HG03139 (cell line): ENCODE measurements at regions not wholly inside any gene's neighbourhood (a gene's known extent, or its start where the extent isn't known, plus 50 kb on each side); places are given as distances from the start of the nearest gene placed in this dataset.
"Not testable (repeated sequence)": the region's sequence is repeated elsewhere in the genome, so short reads cannot be mapped to it uniquely, and the experiment has no call there.

Experiments used
- ATAC-seq: cut with Tn5 transposase; IDR thresholded peaks from one replicate; pipeline ENCODE4 v1.9.1; 2021; ENCODE audit not compliant: unreplicated experiment

DNA sequence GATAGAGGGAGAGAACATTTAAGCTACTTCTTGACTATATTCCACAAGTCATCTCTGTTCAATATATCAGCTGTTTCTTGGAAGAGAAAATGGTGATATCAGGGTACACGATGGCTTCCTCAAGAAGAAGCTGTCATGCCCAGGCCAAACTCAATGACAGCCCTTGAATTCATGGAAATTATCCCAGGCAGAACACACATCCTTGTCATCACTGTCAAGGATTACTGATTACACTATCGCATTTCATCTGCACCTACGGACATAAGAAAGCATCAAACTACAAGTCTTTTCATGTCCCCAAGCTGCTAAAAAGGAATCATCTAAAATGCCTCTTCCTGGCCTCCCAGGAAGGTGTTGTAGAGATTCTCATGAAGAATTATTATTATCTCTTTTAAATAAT lies 165.2 kb upstream of the SLC7A11 start:
- no peak for ATAC-seq

DNA sequence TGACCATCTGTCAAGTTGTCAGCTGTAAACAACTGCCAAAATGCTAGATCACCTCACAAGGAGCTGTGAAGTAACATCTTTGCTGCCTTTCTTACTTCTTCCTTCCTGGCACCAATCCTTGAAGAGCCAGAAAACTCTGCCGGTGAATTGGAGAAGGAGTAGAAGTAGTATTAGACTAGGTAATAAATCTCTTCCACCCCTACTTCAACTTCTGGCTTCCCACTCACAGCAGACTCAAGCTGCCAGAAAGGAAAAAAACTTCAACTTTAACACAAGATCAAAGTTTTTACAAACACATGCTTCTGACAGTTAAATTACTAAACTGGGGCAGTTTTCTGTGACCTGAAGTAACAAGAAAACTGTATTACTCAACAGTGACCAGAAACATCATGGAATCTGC lies 164.7 kb upstream of the SLC7A11 start:
- no peak for ATAC-seq

DNA sequence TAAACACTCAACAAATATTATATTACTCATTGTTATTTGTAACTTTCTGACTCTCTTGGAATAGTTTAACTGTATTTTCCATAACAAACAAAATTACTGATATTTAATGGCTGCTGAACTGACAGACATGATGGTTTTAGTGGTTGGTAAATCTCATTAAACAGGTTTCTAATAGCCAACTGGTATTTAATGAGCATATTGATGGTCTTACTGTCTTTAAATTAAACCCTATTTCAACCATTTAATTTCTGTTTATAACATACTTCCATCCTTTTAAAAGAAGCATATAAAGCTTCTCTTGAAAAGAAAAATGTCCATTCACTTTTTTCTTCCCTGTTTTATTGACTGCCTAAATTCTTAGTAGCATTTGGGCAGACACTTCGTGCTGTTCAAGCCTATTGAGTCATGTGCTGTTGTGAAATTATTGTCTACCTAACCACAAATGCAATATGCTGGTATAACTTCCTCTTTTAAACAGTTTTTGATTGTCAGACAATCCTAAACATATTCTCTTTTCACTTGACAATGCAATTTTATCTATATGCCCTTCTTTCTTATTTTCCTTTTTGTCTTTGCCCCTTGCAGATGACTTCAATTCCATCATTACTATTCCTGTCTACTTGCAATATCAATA lies 163.9 kb upstream of the SLC7A11 start:
- peak; percentile 73 for ATAC-seq

DNA sequence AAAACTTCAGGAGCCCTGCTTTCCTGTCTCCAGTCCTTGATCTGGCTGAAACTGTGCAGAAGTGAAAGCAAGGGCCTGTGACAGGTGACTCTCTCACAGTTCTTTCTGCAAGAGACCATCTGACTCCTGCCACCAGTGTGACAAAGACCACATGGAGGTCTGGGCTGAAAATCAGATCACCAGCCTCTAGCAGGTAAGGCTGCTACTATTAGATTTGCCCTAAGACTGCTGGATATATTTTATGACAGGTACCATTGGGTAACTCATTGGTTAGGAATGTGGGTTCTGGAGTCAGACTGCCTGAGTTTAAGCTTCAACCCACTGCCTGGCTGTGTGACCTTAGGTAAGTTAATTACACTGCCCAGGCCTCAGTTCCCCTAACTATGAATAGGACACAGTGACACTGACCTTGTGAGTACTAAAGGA lies 163.3 kb upstream of the SLC7A11 start:
- ATAC-seq: peak; percentile 74

DNA sequence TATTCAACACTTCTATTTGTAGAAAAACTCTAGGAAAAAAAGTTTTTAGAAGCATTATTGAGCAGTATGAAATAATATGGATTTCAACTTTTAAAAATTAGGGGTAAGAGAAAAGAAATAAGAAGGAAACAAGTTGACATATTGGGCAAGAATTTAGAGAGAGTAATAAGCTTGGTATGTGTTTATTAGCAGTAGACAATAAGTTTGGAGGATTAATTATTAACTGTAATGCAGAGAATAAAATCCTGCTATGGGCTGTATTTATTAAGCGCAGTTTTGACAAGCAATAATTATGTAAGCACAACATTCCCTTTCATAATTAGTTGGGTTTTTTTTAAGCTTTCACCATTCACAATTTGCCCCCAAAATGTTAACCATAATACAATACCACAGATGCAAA lies 162.7 kb upstream of the SLC7A11 start:
- no peak for ATAC-seq

DNA sequence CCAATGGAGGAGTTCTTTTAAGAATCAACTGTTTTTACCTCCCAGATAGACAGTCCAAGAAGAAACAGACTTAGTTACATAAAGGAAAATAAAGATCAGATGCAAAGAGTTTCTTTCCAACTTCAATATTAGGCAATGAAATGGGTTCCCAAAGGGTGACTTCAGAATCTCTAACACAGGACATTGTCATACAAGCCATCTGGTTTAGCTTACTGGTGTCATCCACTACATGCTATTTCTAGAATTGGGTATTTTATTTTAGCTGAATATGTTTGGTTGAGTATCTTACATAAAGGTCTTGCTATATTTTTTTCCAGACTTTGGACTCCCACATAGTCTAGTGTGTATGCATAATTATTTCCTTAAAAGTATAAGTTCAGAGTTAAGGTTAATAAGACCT lies 162.1 kb upstream of the SLC7A11 start:
- ATAC-seq: no peak

DNA sequence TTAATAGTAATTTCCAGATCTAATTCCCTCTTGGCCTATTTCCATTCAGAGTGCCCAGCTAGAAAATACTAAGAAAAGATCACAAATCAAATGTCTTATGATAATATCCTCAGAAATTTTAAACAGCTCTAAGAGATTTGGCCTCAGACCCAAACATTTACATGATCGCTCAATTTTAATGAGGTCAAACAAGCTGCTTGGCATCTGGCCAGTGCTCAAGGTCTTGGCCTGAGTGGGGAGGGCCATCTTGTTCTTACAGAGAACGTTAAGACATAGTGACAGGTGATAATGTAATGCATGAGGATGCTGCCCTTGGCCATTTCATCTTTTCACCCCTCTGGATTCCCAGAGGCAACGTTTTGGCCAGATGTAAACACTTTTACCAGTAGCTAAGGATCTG lies 159.2 kb upstream of the SLC7A11 start:
- ATAC-seq: no peak

DNA sequence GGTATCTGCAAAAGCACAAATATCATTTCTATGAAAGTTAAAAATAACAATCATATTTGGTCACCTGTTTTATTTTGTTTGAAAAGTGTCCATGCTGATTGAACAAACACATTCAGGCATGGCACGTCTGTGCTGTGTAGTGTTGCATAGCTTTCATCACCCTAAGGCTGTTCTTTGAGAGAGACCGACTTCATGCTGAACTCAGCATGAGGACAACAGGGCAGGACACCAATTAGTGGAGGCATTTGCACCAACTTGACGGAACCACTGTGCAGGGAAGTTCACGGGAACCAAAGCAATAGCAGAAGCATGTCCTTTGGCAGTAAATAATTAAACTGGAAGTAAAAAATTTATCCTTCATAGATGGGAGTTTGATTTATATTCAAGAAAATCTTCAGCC lies 158.4 kb upstream of the SLC7A11 start:
- ATAC-seq: no peak

DNA sequence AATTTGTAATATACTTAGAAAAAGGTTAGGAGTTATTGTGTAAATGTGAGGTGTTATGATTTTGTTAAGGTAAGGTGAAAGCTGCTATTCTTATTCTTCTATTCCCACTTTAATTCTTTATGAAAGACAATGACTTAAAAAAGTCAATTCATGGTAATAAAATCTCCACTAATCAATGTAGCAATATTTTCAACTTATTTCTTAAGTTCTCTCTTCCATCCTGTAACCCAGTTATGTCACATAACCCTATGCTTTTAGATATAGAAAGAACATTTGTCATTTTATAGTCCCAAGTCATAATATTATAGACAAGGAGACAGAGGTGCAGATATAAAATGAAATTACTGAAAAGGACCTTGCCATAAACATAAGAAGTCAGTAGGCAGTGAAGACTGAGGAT lies 157.9 kb upstream of the SLC7A11 start:
- ATAC-seq: no peak

DNA sequence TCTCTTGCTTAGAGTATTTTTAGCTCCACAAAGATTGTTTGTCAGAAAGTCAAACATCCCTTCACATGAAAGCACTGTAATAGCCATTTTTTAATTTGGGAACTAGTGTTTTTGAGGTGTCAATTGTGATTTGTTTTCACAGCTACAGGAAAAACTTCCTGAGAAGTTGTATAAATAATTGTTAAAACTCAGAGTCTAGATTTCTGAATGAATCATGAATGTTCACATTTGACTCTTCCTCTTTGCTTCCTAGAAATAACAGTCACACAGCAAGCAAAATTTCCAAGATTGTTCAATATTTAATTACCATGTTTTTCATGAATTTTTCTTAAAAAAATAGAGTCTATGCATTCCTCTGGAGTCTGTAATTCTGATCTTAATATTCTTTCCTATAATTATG lies 156.9 kb upstream of the SLC7A11 start:
- ATAC-seq: no peak

DNA sequence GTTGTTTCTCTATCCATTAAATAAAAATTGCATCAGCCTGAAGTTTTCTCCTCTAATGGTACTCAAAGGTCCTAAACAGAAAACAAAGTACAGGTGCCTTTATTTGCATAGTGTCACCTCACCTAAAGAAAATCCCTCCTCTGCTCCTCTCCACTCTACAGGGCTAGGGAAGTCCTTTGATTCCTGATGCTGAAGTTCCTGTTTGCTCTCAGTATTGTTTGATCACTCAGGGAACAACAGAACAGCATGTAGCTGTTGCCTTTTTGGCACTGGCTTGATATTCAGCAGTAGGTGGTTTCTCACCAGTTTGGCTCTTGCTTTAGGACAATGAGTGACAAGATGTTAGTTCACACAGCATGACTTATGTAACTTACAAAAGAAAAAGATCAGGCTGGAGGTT lies 156.2 kb upstream of the SLC7A11 start:
- no peak for ATAC-seq

DNA sequence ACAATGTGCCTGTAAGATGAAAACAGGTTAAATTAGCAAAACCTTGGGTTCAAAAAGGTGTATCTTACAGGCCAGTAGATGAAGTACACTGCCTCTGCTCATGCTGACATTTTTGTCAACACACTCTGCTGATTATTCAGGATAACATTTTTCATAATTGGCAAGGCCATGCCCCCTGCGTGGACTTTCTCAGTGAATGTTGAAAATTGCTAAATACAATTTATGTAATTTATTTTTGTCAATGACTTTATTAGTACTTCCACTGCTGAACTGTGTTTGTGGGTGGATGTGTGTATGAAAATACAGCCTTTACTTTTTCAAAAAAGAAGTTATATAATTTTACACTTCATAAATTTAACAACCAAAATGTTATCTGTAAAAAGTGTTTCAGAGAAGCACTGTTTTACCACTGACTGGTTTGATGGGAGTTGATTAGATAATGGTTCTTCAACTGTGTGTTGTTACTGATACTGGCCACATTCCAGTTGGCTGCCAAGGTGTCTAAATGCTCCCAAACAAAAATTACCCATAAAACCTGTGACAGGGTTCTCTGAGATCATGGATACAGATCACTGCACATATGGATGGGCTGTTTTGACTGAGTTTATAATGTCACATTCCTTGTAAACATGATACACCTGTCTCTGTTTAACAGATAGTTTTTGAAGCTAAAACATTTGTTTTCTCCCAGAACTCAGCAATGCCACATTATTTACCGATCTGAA lies 151.9 kb upstream of the SLC7A11 start:
- ATAC-seq: no peak

DNA sequence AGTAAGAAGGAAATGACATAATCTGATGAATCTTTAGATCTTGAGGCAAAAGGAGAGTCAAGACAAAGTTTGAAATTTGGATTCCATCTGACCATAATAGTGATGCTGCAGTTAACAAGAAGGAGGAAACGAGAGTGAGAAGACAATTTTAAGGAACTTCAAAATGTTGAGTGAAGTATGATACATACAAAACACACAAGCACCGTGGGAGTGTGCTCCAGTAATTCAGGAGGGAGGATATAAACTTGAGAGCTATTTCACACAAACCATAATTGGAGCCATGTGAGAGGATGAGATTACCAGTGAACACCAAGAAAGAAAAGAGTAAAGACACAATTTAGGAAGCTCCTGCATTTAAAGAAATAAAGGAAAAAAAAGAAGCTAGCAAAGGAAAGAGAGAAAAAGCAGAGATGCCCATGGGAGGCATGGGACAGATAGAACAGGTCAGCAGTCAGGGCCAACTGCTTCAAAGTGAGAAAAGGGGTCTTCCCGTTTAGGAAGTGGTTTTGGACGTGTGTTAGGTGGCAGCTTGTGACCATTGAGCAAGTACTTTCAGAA lies 150.7 kb upstream of the SLC7A11 start:
- ATAC-seq: no peak

DNA sequence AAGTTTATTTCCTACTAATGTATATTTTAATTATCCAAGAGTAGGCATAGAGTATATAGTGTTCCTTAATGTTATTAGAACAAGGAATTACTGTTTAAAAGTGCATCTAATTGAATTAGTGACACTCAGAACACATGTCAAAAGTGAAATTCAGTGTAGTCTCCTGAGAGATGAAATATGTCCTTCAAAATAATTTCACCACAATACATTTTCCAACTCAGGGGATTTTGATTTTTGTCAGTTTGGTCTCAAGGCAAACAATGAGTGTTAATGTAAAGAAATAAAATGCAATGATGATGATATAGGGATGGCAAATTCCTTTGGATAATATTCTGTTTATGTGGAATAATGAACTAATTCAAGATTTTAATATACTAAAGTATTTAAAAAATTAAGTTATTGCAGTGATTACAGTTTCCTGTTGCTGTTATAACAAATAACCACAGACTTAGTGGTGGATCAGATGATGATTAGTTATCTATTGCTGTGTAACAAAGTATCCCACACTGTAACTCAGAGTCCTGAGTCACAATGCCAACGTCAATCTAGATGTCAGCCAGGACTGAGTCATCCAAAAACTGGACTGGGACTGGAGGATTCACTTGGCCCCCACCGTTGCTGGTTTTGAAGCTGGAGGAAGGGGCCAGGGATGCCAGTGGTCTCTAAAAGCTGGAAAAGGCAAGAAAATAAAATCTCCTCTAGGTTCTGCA lies 148.0 kb upstream of the SLC7A11 start:
- ATAC-seq: no peak

DNA sequence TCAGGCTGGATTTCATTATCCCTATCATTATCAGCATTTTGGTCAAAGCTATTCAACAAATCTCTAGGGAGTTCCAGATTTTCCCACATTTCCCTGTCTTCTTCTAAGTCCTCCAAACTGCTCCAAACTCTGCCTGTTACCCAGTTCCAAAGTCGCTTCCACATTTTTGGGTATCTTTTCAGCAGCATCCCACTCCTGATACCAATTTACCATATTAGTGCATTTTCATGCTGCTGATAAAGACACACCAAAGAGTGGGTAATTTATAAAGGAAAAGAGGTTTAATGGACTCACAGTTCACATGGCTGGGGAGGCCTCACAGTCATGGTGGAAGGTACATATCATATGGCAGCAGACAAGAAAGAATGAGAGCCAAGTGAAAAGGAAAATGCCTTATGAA lies 132.8 kb upstream of the SLC7A11 start:
- no peak for ATAC-seq

DNA sequence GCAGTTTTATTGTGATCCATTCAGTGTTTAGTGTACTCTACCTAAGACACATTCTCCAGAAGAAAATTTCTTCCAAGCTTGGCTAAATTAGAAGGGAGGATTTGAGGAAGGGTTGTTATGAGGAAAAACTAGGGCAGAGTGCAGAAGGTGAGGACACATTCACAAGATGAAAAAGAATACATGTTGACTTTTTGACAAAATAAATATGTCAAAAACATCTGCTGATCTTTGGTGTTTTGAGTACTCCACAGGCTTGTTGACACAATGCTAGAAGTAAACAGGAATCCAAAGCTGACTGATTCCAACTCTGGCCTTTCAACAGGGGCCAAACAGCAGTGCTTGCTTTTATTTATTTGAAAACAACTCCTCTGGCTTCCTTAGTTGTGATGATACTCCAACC lies 125.8 kb upstream of the SLC7A11 start:
- no peak for ATAC-seq

DNA sequence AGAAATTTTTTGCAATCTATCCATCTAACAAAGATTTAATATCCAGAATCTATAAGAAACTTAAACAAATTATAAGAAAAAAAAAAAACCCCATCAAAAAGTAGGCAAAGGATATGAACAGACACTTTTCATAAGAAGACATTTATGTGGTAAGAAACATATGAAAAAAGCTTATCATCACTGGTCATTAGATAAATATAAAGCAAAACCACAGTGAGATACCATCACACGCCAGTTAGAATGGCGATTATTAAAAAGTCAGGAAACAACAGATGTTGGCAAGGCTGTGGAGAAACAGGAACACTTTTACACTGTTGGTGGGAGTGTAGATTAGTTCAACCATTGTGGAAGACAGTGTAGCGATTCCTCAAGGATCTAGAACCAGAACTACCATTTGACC lies 110.3 kb upstream of the SLC7A11 start:
- not testable (repeated sequence) for ATAC-seq

DNA sequence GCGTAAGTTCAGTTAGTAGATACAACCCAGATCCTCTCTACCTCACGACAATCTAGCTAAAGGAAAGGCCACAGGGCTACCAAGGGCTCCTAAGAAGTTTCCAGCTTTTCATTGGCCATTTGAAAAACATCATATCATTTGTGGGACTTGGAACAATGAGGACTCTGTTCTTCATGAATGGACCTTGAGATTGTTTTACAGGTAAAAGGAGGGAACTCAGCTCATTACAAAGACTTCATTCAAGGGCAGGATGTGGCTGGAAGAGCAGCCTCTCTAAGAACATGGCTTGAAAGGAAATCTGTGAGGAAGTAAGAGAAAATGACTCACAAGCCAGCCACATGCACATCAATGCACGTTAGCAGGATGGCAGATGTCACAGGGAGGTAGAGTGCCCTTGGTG lies 105.9 kb upstream of the SLC7A11 start:
- ATAC-seq: peak; percentile 64

DNA sequence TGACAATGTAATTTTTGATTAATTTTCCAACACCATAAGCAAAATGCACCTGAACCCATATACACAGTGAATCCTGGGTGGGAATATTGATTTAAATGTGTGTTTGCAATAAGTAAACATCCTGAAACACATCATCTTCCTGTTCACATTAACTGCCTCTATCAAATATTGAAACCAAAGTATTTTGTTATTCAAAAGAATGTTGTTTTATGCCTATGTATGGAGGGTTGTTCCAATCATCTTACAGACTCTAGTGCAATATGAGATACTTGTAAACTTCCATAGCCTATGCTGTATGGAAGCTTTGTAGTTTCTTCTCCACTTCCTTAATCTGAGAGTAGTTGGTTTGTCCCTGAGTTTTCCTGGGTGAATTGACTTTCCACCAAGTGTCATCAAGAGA lies 105.4 kb upstream of the SLC7A11 start:
- ATAC-seq: no peak

DNA sequence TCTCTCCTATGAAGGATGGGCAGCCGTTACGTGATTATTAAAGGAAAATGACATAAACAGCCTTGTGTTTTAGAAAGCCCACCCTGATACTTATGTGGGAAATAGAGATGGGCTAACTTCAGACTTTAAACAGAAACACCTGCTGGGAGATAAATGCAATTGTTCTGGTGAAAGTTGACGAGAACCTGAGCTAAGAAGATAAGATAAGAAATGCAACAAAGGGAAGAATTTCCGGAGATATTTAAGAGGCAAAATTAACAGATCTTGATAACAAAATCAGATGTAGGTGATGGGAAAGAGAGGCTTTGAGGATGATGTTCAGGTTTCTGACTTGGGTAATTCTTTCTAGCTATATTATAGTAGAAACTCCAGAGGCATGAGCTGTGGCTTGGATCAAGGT lies 102.7 kb upstream of the SLC7A11 start:
- ATAC-seq: no peak

DNA sequence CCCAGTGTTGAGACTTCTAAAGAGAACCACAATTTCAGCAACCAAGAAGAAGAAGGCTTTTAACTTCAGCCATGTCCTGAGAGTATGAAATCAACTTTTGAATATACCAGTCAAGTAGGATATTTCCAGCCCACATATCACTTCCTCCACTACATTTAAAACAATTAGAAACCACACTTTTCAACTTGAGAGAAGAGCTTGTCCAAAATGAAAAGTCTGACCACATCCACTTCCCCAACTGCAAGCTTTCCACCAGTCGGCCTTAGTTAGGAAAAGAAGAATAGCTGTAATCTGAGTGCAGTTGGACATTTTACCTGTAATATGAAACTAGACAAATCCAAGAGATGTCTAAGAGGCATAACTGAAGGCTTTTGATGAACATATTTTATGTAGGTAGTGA lies 101.9 kb upstream of the SLC7A11 start:
- ATAC-seq: no peak
